Peyer's patch (tissue), 4 donors: ENCODE measurements at regions not wholly inside any gene's neighbourhood (a gene's known extent, or its start where the extent isn't known, plus 50 kb on each side); places are given as distances from the start of the nearest gene placed in this dataset.
A peak's percentile ranks its signal among the peaks of the same experiment; 100 is the strongest.

ENCODE experiments used
- DNase-seq, 3 donors: peaks; one replicate each; pipeline ENCODE4 v3.0.0-alpha.2; 2017 to 2019
- H3K27ac ChIP-seq, 4 donors: fragments of 200-600 bp; sonication (generic); one replicate each; pipeline ENCODE4 v1.5.1; 2016 to 2019
- H3K27me3 ChIP-seq, 2 donors: fragments of 200-600 bp; sonication (generic); one replicate each; pipeline ENCODE4 v1.5.1; 2019
- H3K36me3 ChIP-seq, 3 donors: fragments of 200-600 bp; sonication (generic); one replicate each; pipeline ENCODE4 v1.5.1; 2016 to 2019
- H3K4me1 ChIP-seq, 4 donors: fragments of 200-600 bp; sonication (generic); one replicate each; pipeline ENCODE4 v1.5.1; 2016 to 2019
- H3K4me3 ChIP-seq, 4 donors: fragments of 200-600 bp; sonication (generic); 1 replicate in 3 of 4; 2 replicates in 1 of 4; pipeline ENCODE4 v1.5.1; 2016 to 2019; ENCODE audit warnings: mild to moderate bottlenecking in 1 of 4
- H3K9me3 ChIP-seq, 4 donors: fragments of 200-600 bp; sonication (generic); one replicate each; pipeline ENCODE4 v1.5.1; 2016 to 2019; ENCODE audit warnings: mild to moderate bottlenecking in 1 of 4
- POLR2A ChIP-seq, 2 donors: fragments of 450-650 bp; IDR thresholded peaks; one replicate each; pipeline ENCODE4 v1.5.1; 2017; ENCODE audit warnings: antibody characterized with exemption in 2 of 2, mild to moderate bottlenecking in 2 of 2, moderate library complexity in 2 of 2
- TF ChIP-seq, protein P1 (sequence below), 6 experiments: fragments of 450-650 bp in 4 of 6; fragments of 200-600 bp in 2 of 6; sonication (generic) in 1 of 6; IDR thresholded peaks; one replicate each; pipeline ENCODE4 v1.5.1; 2017 to 2019; ENCODE audit warnings: antibody characterized with exemption in 6 of 6, mild to moderate bottlenecking in 3 of 6, moderate library complexity in 1 of 6

DNA sequence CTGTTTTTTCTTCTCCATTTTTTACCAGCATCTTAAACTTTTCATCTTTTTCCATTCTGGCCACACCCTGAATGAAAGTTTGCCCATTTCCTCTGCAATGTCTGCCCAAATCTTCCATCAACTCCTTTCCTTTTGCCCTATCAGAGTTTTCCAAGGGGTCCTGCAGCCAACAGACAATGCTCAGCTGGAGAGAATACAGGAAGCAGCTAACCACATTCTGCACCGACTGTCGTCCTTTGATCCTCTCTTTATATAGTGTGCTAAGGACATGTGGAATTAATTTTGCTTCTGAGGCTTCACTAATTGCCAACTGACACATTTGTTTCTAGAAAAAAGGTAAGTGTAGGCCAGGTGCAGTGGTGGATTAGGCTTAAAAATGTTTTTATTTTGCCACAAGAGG, 50.5 kb upstream of the DLX2 start:
- Histone ChIP-seq H3K36me3 (no peaks in the 10 kb centered on the region), H3K27me3 (no peaks in the 10 kb centered on the region), H3K9me3 (no peaks in the 10 kb centered on the region), H3K27ac (no peak overlapping the region), H3K4me3 (no peak overlapping the region), H3K4me1 (no peaks in the 10 kb centered on the region)
- no peak for DNase-seq
- TF ChIP-seq, protein P1, sequence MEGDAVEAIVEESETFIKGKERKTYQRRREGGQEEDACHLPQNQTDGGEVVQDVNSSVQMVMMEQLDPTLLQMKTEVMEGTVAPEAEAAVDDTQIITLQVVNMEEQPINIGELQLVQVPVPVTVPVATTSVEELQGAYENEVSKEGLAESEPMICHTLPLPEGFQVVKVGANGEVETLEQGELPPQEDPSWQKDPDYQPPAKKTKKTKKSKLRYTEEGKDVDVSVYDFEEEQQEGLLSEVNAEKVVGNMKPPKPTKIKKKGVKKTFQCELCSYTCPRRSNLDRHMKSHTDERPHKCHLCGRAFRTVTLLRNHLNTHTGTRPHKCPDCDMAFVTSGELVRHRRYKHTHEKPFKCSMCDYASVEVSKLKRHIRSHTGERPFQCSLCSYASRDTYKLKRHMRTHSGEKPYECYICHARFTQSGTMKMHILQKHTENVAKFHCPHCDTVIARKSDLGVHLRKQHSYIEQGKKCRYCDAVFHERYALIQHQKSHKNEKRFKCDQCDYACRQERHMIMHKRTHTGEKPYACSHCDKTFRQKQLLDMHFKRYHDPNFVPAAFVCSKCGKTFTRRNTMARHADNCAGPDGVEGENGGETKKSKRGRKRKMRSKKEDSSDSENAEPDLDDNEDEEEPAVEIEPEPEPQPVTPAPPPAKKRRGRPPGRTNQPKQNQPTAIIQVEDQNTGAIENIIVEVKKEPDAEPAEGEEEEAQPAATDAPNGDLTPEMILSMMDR (IDR thresholded peaks at IDR 0.05): peak in 1 of 6 experiments; percentile 25
- TF ChIP-seq POLR2A (IDR thresholded peaks at IDR 0.05): no peak

DNA sequence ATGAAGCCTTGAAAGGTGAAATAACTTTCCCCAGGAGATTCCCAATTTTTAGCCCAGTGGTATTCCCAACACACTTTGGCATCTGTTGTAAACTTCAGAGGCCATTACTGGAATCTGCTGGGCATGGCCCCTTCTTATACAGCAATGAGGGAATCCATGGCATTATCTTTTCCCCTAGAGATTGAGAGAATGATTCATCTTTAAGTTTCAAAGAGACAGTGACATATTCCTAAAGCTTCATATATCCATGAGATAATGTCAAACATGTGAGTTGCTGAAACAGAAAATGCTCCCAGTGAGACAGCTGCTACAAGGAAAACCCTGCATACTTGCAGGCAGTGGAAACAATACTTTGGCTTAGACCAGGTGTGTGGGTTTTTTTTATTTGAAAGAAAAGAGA, 51.1 kb upstream of the DLX2 start:
- DNase-seq: no peak
- TF ChIP-seq, protein P1 (IDR thresholded peaks at IDR 0.05): no peak
- TF ChIP-seq POLR2A (IDR thresholded peaks at IDR 0.05): no peak
- no peak overlapping the region for H3K4me3 ChIP-seq
- H3K4me1 ChIP-seq: no peaks in the 10 kb centered on the region
- H3K27me3 ChIP-seq: no peaks in the 10 kb centered on the region
- H3K27ac ChIP-seq: no peak overlapping the region
- H3K9me3 ChIP-seq: no peaks in the 10 kb centered on the region
- H3K36me3 ChIP-seq: no peaks in the 10 kb centered on the region

DNA sequence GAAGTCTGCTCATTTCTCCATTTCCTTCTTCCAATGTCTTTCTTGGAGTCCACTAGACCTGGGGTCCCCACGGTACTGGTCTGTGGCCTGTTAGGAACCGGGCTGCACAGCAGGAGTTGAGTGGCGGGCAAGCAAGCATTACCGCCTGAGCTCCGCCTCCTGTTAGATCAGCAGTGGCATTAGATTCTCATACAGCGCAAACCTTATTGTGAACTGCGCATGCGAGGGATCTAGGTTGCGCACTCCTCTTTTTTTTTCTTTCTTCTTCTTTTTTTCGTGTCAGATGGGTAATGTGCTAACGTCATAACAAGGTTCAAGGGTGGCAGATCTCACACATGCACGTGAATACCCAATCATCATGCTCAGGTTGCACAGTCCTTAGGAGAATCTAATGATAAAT, 53.1 kb upstream of the DLX2 start:
- Histone ChIP-seq H3K9me3 (no peaks in the 10 kb centered on the region), H3K4me1 (no peaks in the 10 kb centered on the region), H3K36me3 (no peaks in the 10 kb centered on the region), H3K4me3 (no peak overlapping the region), H3K27me3 (no peaks in the 10 kb centered on the region), H3K27ac (no peak overlapping the region)
- no peak for TF ChIP-seq POLR2A (IDR thresholded peaks at IDR 0.05)
- TF ChIP-seq, protein P1 (IDR thresholded peaks at IDR 0.05): no peak
- DNase-seq: no peak

DNA sequence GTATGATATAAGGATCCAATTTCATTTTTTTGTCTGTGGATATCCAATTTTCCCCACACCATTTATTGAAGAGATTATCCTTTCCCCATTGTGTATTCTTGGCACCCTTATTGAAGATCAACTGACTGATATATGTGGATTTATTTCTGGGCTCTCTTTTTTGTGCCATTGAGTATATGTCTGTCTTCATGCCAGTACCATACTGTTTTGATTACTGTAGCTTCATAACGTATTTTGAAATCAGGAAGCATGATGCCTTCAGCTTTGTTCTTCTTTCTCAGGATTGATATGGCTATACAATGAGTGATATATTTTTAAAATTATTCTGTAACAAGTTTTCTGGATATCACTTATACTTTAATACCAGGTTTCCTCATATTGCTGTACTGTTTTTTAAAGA, 58.1 kb upstream of the DLX2 start:
- no peaks in the 10 kb centered on the region for H3K9me3 ChIP-seq
- H3K27me3 ChIP-seq: no peaks in the 10 kb centered on the region
- no peaks in the 10 kb centered on the region for H3K36me3 ChIP-seq
- no peaks in the 10 kb centered on the region for H3K4me1 ChIP-seq
- no peak overlapping the region for H3K27ac ChIP-seq
- no peak overlapping the region for H3K4me3 ChIP-seq
- no peak for DNase-seq
- TF ChIP-seq POLR2A (IDR thresholded peaks at IDR 0.05): no peak
- TF ChIP-seq, protein P1 (IDR thresholded peaks at IDR 0.05): no peak

DNA sequence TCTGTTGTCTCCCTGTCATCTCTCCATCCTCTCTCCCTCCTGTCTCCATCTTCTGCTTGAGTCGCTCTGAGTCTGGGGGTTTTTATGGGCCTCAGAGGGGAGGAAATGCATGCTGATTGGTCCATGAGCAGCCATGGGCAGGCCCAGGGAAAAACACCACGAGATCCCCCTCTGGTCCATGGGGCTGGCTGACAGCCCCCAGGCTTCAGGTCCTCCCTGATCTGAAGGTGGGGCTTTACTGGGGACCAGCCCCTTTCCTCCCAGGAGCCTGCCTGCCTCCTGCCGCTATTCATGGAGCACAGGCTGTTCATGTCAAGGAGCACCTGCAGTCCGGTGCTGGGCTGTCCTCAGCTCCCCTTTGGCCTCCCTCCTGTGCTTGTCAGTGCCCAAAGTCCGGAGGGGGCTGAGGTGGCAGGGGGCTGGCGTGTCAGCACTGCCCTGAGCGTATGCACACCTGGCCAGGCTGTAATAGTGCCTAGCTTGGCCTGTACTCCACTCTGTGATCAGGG, 59.6 kb upstream of the DLX2 start:
- Histone ChIP-seq H3K4me3 (no peak overlapping the region), H3K4me1 (peaks cover 0 to under 1% (median 0%) of the 10 kb centered on the region in 4 donors), H3K27ac (no peak overlapping the region), H3K36me3 (no peaks in the 10 kb centered on the region), H3K27me3 (no peaks in the 10 kb centered on the region), H3K9me3 (no peaks in the 10 kb centered on the region)
- no peak for DNase-seq
- TF ChIP-seq, protein P1 (IDR thresholded peaks at IDR 0.05): no peak
- no peak for TF ChIP-seq POLR2A (IDR thresholded peaks at IDR 0.05)
